ENCODE measurements at regions not wholly inside any gene's neighbourhood (a gene's known extent, or its start where the extent isn't known, plus 50 kb on each side); places are given as distances from the start of the nearest gene placed in this dataset.

DNA sequence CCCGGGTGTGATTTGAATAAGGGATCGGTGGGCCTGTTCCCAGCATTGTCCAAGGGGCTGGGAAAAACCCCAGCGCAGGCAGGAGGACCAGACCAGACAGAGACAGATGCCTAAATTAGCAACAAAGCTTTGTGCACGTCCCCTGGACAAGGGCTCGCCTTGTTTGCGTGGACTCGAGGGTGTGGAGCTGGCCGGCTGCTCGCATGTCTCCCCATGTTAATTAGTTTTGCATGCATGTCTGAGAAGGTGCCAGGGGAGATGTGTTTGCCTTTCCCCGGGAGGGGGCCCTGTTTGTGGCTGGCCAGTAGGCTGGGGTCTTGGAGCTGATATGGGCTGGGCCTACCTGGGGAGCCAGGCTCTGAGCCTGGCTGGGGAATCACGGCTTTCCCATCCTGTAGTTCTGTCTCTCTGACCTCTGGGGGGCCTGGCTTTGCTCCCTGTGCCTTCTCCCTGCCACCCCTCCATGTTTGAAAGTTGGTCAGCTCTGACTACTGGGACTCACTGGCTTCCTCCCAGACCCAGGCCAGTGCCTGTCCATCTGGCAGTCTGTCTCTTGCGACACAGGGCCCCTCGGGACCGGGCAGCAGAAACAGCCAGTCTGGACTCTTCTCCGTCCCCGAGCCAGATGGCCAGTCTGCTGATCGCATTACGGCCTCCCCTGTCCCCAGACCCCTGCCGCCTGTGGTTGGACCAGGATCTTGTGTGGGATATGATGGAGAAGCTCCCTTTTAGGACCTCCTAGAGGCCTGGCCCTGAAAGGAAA is 55.4 kb upstream of the POLG start:
- H3K27me3 ChIP-seq (ENCODE audit: control insufficient read depth in 1 of 2, insufficient read depth in 2 of 2, low read length in 2 of 2) = peaks cover 9 to 13% of the 10 kb centered on the region in 2 donors
- H3K36me3 ChIP-seq (ENCODE audit: control insufficient read depth in 1 of 2, insufficient read depth in 2 of 2, low read length in 2 of 2) = no peaks in the 10 kb centered on the region
- H3K4me3 ChIP-seq (ENCODE audit: low read depth in 1 of 2, low read length in 2 of 2) = no peak overlapping the region
- H3K4me1 ChIP-seq (ENCODE audit: control insufficient read depth in 1 of 2, insufficient read depth in 2 of 2, low read length in 2 of 2) = no peaks in the 10 kb centered on the region
- no peak overlapping the region for H3K9ac ChIP-seq (ENCODE audit: low read depth in 1 of 2, low read length in 2 of 2)
- H3K9me3 ChIP-seq (ENCODE audit: control insufficient read depth in 1 of 2, low read length in 2 of 2) = no peaks in the 10 kb centered on the region
- H3K27ac ChIP-seq (ENCODE audit: low read depth, low read length) = no peak overlapping the region

- Histone ChIP-seq H3K36me3 (ENCODE audit: control insufficient read depth in 1 of 2, insufficient read depth in 2 of 2, low read length in 2 of 2) (no peaks in the 10 kb centered on the region), H3K27me3 (ENCODE audit: control insufficient read depth in 1 of 2, insufficient read depth in 2 of 2, low read length in 2 of 2) (peaks cover 5 to 8% of the 10 kb centered on the region in 2 donors), H3K4me3 (ENCODE audit: low read depth in 1 of 2, low read length in 2 of 2) (no peak overlapping the region)
These were observed 52.7 kb upstream of the POLG start for GRCh38 chr15:89387140-89387903.

GRCh38 chr15:89385596-89386331 is 51.1 kb upstream of the POLG start:
- Histone ChIP-seq H3K27me3 (ENCODE audit: control insufficient read depth in 1 of 2, insufficient read depth in 2 of 2, low read length in 2 of 2) (peaks cover 17 to 19% of the 10 kb centered on the region in 2 donors), H3K27ac (ENCODE audit: low read depth, low read length) (no peak overlapping the region), H3K36me3 (ENCODE audit: control insufficient read depth in 1 of 2, insufficient read depth in 2 of 2, low read length in 2 of 2) (no peaks in the 10 kb centered on the region), H3K9ac (ENCODE audit: low read depth in 1 of 2, low read length in 2 of 2) (no peak overlapping the region), H3K4me3 (ENCODE audit: low read depth in 1 of 2, low read length in 2 of 2) (no peak overlapping the region), H3K4me1 (ENCODE audit: control insufficient read depth in 1 of 2, insufficient read depth in 2 of 2, low read length in 2 of 2) (no peaks in the 10 kb centered on the region), H3K9me3 (ENCODE audit: control insufficient read depth in 1 of 2, low read length in 2 of 2) (no peaks in the 10 kb centered on the region)

More at GRCh38 chr15:89387140-89387903, 52.7 kb upstream of the POLG start:
- Histone ChIP-seq H3K4me1 (ENCODE audit: control insufficient read depth in 1 of 2, insufficient read depth in 2 of 2, low read length in 2 of 2) (no peaks in the 10 kb centered on the region), H3K9ac (ENCODE audit: low read depth in 1 of 2, low read length in 2 of 2) (no peak overlapping the region), H3K27ac (ENCODE audit: low read depth, low read length) (no peak overlapping the region), H3K9me3 (ENCODE audit: control insufficient read depth in 1 of 2, low read length in 2 of 2) (no peaks in the 10 kb centered on the region)
